NCI-H524 treated with DMSO at 0.1 percent for 48 hours (cell line): ENCODE measurements at regions not wholly inside any gene's neighbourhood (a gene's known extent, or its start where the extent isn't known, plus 50 kb on each side); places are given as distances from the start of the nearest gene placed in this dataset.

ENCODE experiments used
- DNase-seq: peaks from one replicate; lab custom pipeline; 2025; lab: John Stamatoyannopoulos, UW

GRCh38 chr13:54165581-54166215 is 1137.1 kb downstream of the OLFM4 start:
- DNase-seq: no peak

GRCh38 chr13:54173996-54174395 is 1145.4 kb downstream of the OLFM4 start:
- no peak for DNase-seq

- DNase-seq: no peak
These were observed 1146.9 kb downstream of the OLFM4 start for GRCh38 chr13:54175466-54175865.

- no peak for DNase-seq
These were observed 1148.9 kb downstream of the OLFM4 start for GRCh38 chr13:54177466-54177865.

GRCh38 chr13:54183166-54183565 is 1154.6 kb downstream of the OLFM4 start:
- DNase-seq: no peak

- DNase-seq: no peak
These were observed 1155.1 kb downstream of the OLFM4 start for GRCh38 chr13:54183728-54184127.

GRCh38 chr13:54184576-54184975 is 1156.0 kb downstream of the OLFM4 start:
- no peak for DNase-seq

GRCh38 chr13:54185101-54185500 is 1156.5 kb downstream of the OLFM4 start:
- no peak for DNase-seq

- no peak for DNase-seq
These were observed 1157.2 kb downstream of the OLFM4 start for GRCh38 chr13:54185785-54186184.

GRCh38 chr13:54187461-54187860 is 1158.8 kb downstream of the OLFM4 start:
- DNase-seq: no peak

- DNase-seq: no peak
These were observed 1165.8 kb downstream of the OLFM4 start for GRCh38 chr13:54194233-54195024.

- DNase-seq: no peak
These were observed 1168.1 kb downstream of the OLFM4 start for GRCh38 chr13:54196684-54197083.

GRCh38 chr13:54198911-54199310 is 1170.3 kb downstream of the OLFM4 start:
- DNase-seq: no peak

- DNase-seq: no peak
These were observed 1178.0 kb downstream of the OLFM4 start for GRCh38 chr13:54206626-54207025.

- DNase-seq: no peak
These were observed 1181.9 kb downstream of the OLFM4 start for GRCh38 chr13:54210397-54211049.

- DNase-seq: no peak
These were observed 1187.6 kb downstream of the OLFM4 start for GRCh38 chr13:54216221-54216620.

GRCh38 chr13:54226876-54227275 is 1198.3 kb downstream of the OLFM4 start:
- no peak for DNase-seq

GRCh38 chr13:54232700-54233099 is 1204.1 kb downstream of the OLFM4 start:
- DNase-seq: peak; percentile 41

- DNase-seq: no peak
These were observed 1206.0 kb downstream of the OLFM4 start for GRCh38 chr13:54234607-54235006.

- peak; percentile 95 for DNase-seq
These were observed 1213.1 kb downstream of the OLFM4 start for GRCh38 chr13:54241719-54242118.

- DNase-seq: no peak
These were observed 1219.7 kb downstream of the OLFM4 start for GRCh38 chr13:54248306-54248705.

- no peak for DNase-seq
These were observed 1233.2 kb downstream of the OLFM4 start for GRCh38 chr13:54261856-54262255.

- DNase-seq: no peak
These were observed 1235.3 kb downstream of the OLFM4 start for GRCh38 chr13:54263868-54264267.
